ENCODE measurements at regions not wholly inside any gene's neighbourhood (a gene's known extent, or its start where the extent isn't known, plus 50 kb on each side); places are given as distances from the start of the nearest gene placed in this dataset.
"Not testable (repeated sequence)": the region's sequence is repeated elsewhere in the genome, so short reads cannot be mapped to it uniquely, and the experiment has no call there.

DNA sequence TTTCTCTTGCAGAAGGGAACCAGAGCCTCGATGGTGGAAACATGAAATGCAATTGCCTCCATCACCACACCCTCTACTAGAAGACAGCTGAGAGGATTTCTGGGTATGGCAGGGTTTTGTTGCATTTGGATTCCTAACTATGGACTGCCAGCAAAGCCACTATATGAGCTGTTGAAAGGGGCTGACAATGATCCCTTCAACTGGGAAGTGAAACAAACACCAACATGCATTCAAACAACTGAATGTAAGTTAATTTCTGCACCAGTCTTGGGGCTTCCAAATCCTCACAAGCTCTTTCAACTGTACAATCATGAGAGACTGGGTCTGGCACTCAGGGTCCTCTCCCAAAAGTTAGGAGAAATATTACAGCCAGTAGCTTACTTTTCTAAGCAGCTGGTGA is 116.7 kb upstream of the PLCL2 start:
- DNase-seq (ENCODE audit: low read depth in 4 of 4, low spot score in 1 of 4), result no peak

DNA sequence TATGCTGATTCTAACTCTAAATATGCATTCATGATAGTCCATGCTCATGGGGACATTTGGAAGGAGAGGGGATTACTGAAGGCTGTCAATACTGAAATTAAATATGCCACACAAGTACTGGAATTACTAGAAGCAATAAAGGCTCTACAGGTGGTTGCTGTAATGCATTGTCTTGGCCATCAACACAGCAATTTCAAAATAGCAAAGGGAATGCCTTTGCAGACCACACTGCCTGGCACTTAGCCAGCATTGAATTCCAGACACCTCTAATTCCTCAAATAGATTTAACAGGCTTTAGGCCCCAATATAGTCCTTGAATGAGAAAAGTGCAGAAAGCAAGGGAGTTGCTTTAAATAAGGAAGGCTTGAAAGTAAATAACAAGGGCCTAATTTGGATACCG is 115.8 kb upstream of the PLCL2 start:
- no peak for DNase-seq (ENCODE audit: low read depth in 4 of 4, low spot score in 1 of 4)

DNA sequence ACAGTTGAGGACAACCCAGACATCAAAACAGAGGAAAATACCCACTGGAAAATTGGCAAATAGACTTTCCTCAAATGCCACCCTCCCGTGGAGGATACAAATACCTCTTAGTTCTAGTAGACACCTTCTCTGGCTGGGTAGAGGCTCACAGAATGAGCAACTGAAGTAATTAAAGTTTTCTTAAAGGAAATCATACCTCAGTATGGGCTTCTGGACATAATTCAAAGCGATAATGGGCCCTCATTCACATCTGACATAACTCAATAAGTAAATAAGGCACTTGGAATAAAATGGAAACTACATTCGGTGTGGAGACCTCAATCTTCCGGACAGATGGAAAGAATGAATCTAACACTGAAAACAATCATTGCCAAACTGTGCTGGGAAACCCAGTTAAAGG is 115.2 kb upstream of the PLCL2 start:
- no peak for DNase-seq (ENCODE audit: low read depth in 4 of 4, low spot score in 1 of 4)

DNA sequence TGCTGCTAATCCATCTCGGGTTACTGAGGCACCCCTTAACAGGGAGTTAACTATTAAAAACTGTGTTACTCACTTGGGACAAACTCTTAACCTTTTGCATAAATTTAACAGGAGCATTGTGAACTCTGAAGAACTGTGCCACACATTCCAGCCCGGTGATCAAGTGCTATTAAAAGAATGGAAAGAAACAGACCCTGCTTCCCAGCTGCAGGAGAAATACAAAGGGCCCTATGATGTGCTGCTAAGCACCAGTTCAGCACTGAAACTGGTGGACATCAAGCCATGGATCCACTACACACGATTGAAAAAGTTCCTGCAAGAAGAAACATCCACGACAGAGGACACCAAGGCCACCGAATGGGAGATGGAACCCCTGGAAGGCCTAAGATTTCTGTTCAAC is 114.7 kb upstream of the PLCL2 start:
- DNase-seq (ENCODE audit: low read depth in 4 of 4, low spot score in 1 of 4), result no peak

DNA sequence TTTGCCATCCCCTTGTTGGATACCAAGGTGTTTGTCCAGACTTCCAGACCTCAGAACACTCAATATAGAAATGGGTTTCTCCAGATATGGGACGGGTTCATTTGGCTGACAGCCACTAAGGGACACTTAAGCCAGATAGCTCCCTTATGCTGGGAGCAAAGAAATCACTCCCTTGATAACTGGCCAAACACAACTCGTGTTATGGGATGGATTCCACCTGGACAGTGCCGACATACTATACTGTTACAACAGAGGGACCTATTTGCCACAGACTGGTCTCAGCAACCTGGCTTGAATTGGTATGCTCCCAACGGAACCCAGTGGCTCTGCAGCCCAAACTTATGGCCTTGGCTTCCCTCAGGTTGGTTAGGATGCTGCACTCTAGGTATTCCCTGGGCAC is 114.0 kb upstream of the PLCL2 start:
- no peak for DNase-seq (ENCODE audit: low read depth in 4 of 4, low spot score in 1 of 4)

DNA sequence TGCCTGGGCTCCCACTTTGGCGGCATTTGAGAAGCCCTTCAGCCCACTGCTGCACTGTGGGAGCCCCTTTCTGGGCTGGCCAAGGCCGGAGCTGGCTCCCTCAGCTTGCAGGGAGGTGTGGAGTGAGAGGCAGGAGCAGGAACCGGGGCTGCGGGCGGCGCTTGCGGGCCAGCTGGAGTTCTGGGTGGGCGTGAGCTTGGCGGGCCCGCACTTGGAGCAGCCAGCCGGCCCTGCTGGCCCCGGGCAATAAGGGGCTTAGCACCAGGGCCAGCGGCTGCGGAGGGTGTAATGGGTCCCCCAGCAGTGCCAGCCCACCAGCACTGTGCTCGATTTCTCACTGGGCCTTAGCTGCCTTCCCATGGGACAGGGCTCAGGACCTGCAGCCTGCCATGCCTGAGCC is 111.2 kb upstream of the PLCL2 start:
- not testable (repeated sequence) for DNase-seq (ENCODE audit: low read depth in 4 of 4, low spot score in 1 of 4)

DNA sequence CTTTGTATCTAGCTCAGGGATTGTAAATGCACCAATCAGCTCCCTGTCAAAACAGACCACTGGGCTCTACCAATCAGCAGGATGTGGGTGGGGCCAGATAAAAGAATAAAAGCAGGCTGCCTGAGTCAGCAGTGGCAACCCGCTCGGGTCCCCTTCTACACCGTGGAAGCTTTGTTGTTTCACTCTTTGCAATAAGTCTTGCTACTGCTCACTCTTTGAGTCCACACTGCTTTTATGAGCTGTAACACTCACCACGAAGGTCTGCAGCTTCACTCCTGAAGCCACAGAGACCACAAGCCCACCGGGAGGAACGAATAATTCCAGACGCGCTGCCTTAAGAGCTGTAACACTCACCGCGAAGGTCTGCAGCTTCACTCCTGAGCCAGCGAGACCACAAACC is 110.2 kb upstream of the PLCL2 start:
- not testable (repeated sequence) for DNase-seq (ENCODE audit: low read depth in 4 of 4, low spot score in 1 of 4)

DNA sequence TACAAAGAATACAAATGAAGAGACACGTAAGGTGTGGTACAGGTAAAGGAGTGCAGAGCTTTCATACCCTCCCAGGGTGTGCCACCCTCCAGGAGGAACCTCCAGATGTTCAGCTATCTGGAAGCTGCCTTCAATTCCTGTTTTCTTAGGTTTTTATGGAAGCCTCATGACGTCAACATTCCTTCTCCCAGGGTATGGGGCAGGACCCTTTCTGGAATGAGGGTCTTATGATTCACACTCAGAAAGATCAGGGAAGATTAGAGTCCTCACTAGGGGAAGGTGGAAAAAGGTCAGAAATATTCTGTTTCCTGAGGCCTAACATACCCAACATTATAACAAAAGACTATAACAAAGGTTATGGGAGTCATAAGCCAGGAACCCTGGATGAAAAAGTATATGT is 99.8 kb upstream of the PLCL2 start:
- DNase-seq (ENCODE audit: low read depth in 4 of 4, low spot score in 1 of 4), result no peak

DNA sequence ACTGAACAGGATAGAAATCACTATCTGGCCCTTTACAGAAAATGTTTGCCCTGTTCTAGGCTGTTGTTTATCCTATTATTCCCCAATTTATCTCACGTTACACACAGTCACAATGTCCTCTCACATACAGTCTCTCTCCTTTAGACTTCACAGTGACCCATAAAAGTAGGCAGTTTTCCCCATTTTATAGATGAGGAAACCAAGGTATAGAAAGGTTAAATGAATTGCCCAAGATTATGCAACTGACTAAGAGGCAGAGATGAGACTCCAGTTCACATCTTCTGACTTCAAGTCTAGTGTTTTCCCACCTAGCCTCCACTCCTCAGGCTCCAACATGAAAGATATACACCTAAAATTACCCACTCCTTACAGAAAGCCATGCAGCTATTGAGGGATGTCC is 99.3 kb upstream of the PLCL2 start:
- DNase-seq (ENCODE audit: low read depth in 4 of 4, low spot score in 1 of 4), result no peak

DNA sequence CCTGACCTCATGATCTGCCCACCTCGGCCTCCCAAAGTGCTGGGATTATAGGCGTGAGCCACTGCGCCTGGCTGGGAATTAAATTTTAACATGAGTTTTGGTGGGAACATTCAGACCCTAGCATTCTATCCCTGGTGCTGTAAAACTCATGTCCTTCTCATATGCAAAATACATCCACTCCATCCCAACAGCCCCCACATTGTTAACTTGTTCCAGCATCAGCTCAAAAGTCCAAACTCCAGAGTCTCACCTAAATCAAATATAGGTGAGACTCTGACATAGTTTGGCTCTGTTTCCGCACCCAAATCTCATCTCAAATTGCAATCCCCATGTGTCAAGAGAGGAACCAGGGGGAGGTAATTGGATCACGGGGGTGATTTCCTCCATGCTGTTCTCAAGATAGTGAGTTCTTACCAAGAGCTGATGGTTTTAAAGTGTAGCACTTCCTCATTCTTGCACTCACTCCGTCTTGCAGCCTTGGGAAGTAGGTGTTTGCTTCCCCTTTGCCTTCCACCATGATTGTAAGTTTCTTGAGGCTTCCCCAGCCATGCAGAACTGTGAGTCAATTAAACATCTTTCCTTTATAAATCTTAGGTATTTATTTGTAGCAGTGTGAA is 96.2 kb upstream of the PLCL2 start:
- DNase-seq (ENCODE audit: low read depth in 4 of 4, low spot score in 1 of 4), result no peak

DNA sequence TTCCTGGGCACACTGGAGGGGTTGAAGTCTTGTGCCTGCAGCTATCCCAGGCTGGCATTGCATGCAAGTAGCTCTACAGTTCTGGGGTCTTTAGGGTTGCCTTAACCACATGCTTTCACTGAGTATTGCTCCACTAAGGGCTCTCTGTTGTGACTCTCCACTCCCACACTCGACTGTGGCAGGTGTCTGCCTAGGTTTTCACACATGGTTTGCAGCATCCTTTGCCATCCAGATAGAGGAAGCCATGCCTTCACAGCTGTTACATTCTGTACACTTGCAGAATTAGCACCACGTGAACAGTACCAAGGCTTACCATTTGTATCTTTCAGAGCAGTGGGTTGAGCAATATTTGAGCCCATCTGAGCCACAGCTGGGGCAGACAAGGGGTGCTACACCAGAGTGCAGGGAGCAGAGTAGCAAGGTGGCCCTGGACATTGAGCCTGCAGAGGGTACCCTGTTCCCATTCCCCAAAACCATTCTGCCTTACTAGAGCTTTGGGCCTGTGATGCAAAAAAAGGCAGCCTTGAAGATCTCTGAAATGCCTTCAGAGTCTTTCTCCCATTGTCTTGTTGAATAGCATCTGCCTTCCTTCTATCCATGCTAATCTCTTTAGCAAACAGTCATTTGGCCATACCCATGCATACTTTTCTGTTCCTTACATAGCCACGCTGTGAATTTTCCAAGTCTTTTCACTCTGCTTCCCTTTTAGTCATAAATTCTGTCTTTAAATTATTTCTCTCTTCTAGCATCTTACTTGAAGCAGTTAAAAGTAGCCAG is 95.2 kb upstream of the PLCL2 start:
- no peak for DNase-seq (ENCODE audit: low read depth in 4 of 4, low spot score in 1 of 4)

DNA sequence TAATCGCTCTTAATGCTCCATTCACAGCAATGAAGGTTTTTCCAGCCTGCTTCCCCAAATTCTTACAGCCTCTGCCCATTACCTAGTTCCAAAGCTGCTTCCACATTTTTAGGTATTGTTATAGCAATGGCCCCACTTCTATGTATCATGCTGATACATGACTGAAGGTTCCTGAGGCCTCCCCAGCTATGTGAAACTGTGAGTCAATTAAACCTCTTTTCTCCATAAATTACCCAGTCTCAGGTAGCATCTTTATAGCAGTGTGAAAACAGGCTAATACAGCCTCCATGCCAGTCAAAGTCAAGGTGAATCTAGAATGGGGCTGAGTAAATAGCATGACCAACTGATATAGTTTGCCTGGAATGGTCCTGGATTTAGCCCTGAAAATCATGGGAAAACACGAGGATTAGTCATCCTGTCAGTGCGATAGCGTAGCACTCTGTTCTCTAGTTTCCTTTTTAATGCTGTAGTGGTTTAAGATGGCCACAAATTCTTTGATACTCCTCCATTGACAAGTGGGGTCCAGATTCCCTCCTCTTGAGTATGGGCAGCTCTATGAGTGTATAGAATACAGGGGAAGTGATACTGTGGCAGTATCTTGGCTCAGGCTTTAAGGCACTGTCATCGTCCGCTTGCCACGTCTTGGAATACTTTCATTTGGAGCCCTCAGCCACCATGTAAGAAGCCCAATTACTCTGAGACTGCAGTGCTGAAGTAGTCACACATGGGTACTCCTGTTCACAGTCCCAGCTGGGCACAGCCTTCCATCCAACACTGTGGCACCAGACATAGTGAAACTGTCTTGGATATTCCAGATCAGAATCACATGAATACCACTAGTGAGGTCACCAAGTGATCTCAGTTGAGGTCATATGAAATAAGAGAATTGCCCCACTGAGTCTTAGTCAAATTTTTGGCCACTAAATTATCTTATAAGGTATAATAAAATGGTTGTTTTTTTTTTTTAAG is 94.0 kb upstream of the PLCL2 start:
- no peak for DNase-seq (ENCODE audit: low read depth in 4 of 4, low spot score in 1 of 4)

DNA sequence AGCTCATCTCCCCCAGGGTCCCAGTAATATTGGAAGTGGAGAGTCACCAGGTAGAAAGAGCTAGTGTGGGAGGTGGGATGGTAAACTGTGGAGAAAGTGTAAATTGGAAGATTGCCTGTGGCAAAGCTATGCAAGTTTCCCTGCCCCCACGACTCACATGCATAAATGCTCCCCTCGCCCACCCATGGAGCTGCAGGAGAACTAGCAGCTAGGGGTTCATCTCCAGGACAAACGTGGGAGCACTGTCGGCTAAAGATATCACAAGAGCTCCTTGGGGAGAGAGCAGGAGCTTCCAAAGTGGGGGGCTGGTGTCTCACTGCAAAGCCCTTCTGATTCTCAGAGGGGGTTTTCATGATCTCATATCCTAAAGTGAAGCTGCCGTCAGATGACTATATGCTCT is 91.4 kb upstream of the PLCL2 start:
- DNase-seq (ENCODE audit: low read depth in 4 of 4, low spot score in 1 of 4), result no peak

DNA sequence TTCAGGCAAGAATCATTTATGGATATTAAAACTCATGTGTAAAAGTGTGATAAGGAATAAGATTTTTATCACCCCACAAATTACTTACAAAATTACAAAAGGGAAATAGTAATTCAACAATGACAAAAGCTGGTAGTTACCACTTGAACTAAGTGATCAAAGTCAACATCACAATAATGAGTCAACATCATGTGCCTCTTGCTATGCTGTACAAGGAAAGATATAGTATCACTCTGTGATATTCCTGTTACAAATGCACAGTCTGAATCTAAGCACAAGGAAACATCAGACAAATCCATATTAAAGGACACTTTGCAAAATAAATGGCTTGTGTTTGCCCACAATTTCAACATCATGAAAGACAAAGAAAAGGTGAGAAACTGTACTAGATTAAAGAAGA is 90.5 kb upstream of the PLCL2 start:
- DNase-seq (ENCODE audit: low read depth in 4 of 4, low spot score in 1 of 4), result no peak

DNA sequence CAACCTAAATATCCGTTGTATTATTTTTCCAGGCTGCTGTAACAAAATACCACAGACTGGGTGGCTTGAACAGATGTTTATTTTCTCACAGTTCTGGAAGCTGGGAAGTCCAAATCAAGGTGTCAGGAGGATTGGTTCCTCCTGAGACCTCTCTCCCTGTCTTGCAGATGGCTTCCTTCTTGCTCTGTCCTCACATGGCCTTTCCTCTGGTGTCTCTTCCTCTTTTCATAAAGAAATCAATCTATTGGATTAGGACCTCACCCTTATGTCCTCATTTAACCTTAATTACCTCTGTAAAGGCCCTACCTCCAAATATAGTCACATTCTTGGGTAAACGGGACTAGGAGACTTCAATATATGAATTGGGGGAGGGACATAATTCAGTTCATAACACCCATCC is 89.2 kb upstream of the PLCL2 start:
- DNase-seq (ENCODE audit: low read depth in 4 of 4, low spot score in 1 of 4), result no peak

DNA sequence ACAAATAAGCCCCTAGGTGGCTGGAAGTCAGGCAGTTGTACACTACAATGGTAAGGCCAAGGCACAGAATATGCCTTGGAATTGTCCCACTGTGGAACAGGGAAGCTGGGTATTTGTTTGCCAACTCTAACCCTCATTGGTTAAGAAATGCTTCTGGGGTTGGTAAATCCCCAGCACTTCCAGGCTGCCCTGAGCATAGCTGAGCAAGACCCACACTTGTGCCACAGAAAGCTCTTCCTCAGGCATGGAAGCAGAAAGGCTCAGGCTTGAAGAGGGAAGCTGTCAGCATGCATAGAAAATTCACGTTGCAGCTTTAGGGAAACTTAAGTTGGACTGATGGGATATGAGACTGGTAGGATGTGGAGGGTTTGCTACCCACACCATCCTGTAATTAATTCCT is 86.9 kb upstream of the PLCL2 start:
- DNase-seq (ENCODE audit: low read depth in 4 of 4, low spot score in 1 of 4), result no peak

DNA sequence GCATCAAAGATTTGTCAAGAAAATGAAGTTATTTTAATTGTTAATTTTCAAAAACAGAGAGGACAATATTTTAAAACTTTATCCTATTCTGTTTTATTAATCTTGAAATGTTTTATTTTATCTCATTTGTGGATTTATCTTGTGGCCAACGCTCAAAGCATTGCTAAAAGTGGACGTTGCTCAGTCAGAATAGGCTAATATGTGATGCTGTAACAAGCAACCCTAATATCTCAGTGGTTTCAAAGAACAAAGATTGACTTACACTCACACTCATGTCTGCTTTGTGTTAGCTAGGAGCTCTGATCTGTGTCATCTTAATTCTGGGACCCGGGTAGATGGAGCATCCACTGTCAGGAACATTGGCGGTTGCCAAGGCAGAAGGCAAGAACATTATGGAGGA is 86.0 kb upstream of the PLCL2 start:
- DNase-seq (ENCODE audit: low read depth in 4 of 4, low spot score in 1 of 4), result no peak

DNA sequence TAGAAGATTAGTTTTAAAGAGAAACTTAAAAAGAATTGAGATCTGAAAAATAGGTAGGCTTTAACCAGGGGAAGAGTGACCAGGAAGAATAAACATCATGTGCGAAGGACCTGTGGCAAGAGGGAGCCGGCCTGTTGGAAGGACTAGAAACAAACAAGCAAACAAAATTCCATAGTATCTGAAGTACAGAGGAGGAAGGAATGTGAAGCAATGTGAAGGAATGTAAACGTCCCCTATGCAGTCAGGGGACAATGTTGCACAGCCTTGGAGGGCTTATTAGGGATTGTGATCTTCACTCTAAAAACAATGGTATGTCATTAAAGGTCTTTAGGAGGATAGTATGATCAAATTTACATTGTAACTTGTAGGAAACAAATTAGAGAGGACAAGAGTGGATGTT is 84.4 kb upstream of the PLCL2 start:
- no peak for DNase-seq (ENCODE audit: low read depth in 4 of 4, low spot score in 1 of 4)

DNA sequence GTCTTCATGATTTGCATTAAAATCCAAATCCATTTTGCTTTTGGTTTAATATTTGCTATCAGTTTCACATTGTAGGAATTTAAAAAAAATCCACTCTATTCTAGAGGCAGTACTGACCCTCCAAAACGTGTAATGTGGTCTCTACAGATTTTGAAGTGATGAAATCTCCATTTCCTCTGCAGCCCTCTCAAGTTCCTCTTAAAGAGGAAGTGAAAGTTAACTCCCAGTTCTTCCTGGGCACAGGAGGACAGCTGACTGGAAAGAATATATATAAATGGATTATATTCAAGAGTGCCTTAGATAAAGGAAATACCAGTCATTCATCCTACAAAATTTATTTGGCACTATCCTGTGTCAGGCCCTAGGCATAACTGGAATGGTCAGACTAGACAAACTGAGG is 83.5 kb upstream of the PLCL2 start:
- no peak for DNase-seq (ENCODE audit: low read depth in 4 of 4, low spot score in 1 of 4)

DNA sequence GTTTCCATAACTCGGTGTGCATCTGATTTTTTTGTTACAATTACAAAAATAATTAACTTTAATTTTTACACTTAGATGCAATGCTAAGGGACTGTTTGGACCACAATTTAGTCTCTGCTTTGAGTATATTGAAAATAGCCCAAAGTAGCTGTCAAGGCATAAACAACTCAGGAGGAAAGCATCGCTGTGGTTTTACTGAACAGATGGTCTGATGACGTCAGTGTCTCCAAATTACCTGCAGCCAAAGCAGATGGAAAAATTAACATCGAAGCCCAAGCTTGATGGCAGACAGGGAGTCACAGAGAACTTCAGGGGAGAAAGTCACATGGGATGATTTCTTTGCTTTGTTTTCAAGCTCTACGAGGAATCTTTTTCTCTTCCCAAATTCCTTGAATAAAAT is 83.1 kb upstream of the PLCL2 start:
- DNase-seq (ENCODE audit: low read depth in 4 of 4, low spot score in 1 of 4), result no peak

DNA sequence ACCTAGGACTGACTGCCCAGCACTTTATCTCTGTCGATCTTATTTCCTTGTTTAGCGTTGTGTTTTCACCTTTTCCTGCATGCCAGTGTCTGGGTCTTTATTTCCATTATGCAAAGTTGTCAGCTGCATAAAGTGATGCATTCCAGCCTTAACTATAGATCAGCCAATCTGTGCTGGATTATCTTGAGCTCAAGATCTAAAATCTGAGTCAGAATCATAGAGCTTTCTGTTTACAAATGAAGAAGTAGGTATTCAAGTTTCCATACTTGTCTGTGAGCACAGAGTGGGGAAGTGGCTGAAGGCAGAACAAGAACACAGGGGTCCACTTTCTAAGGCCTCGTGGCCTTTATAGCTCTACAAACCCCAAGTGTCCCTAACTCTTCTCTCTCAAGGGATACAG is 82.4 kb upstream of the PLCL2 start:
- no peak for DNase-seq (ENCODE audit: low read depth in 4 of 4, low spot score in 1 of 4)

DNA sequence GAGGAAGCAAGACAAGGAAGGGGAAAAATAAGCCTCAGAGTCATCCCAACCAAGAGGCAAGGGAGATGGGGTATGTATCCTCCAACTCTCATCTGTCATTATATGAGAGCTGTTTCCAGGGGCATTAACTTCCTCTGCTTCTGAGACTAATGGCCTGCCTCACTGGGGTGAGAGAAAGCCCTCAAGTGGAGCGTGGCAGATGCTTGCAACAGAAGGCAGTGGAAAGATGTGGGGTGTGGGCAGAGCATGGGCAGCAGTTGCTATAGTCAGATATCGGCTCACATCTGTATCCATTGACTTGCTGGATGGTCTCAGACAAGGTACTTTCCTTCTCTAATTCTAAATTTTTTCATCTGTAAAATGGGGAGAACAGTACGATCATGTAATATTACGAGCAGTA is 81.7 kb upstream of the PLCL2 start:
- no peak for DNase-seq (ENCODE audit: low read depth in 4 of 4, low spot score in 1 of 4)
